GM18951 (cell line): ENCODE measurements at regions not wholly inside any gene's neighbourhood (a gene's known extent, or its start where the extent isn't known, plus 50 kb on each side); places are given as distances from the start of the nearest gene placed in this dataset.

Experiments used
- POLR2A ChIP-seq: IDR thresholded peaks from 4 replicates; pipeline ENCODE4 v1.6.1; 2011; ENCODE audit warnings: mild to moderate bottlenecking; ENCODE audit not compliant: insufficient read length, insufficient read depth; ENCODE audit errors: extremely low read depth
- in situ Hi-C: fragments of 300-500 bp; cut with MboI; formaldehyde crosslinking; loops from one replicate; pipeline ENCODE4 v1.12.0; 2022; ENCODE audit warnings: low sequenced_read_pairs, mixed read lengths, inconsistent platforms; ENCODE audit not compliant: unreplicated experiment

DNA sequence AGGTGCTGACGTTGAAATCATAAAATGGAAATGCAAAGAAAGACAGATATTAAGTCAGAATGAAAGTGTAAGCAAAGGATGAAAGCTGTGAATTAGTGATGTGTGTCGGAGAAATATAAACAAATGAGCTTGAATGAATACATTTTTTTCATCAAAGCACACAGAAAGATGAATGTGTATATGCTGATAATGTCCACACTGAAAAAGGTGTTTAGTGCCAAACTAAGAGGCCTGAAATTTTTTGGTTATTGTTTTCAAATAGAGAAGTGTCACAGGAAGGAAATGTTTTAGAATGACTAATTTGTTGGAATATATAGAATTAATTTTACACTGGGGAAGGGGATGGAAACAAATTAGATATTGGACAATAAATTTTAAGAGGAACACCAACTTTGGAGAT lies 1217.6 kb downstream of the PCDH18 start:
- no peak for TF ChIP-seq POLR2A
- in situ Hi-C loops = no loop called here

DNA sequence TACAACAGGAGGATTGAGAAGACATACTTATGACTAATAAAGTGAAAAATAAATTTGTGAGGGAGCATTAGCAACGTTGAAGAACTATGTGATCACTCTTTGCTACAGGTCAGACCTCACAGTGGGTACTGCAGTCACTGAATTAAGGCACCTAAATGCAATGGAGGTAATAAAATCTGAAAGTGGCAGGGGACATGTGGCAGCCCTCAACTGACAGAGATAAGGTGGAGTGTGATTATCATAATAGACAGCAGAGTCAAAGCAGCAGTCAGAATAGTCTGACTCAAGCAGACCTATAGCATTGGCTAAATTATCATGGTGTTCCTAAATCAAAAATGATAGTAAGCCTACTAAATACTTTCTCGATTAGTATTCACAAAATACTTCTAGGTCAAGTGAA lies 1220.5 kb downstream of the PCDH18 start:
- in situ Hi-C loops = no loop called here
- TF ChIP-seq POLR2A = no peak

DNA sequence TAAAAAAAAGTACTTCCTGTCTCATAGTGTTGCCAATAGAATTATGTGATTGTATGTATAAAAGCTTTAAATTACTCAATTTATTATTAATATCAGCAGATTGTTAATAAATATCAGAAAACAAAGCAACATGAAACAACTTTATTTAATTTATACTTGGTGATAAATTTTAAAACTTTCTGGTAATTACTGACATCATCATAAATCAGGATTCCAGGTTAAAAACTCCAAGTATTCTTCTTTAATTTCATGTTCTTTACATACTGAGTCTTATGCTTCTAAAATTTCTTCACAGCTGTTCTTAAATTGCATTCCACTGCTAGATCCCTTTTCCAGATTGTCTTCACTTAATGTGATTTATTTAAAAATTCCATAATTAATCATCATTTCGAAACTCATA lies 1224.5 kb downstream of the PCDH18 start:
- in situ Hi-C loops = no loop called here
- TF ChIP-seq POLR2A = no peak

GRCh38 chr4:136306361-136306760 lies 1225.9 kb downstream of the PCDH18 start:
- no peak for TF ChIP-seq POLR2A
- in situ Hi-C loops = no loop called here

DNA sequence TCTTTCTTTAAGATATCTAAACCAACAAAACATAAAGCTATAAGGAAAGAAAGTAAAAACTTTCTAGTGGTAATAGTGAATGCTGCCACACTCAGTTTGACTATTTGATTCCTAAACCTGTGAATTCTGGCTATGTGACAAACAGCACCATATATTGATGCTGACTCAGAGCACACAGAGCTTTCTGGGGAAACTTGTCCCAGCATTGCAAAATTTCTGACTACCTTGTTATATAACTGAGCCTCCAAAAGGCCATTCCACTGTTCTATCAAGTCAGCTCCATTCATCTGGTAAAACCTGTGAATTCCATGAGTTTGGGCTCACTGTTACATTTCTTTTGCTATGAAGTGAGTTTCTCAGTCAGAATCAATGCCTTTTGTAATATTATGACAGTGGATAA lies 1229.7 kb downstream of the PCDH18 start:
- in situ Hi-C loops = no loop called here
- TF ChIP-seq POLR2A = no peak

- no peak for TF ChIP-seq POLR2A
Measured at GRCh38 chr4:136301749-136302495, 1230.4 kb downstream of the PCDH18 start.

GRCh38 chr4:136283977-136284376 lies 1248.3 kb downstream of the PCDH18 start:
- no peak for TF ChIP-seq POLR2A
- in situ Hi-C loops = no loop called here

More at GRCh38 chr4:136301749-136302495, 1230.4 kb downstream of the PCDH18 start:
- in situ Hi-C loops = no loop called here

DNA sequence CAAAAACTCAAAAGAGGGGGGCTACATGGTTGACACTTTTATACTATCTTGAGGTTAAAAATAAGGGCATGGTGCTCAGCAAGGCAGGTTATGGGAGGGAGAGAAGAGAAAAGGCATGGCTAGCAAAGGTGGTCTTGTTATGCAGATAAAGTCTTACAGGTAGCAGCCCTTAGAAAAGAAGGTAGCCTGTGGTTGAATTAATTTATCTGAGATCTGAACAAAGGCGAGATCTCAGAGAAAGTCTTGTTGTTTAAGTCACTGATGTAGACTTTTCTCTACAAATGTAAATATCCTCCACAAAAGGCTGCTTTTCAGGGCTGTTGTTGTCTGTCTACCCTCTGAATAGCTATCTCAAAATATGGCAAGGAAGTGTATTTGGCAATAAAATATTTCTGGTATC lies 1250.4 kb downstream of the PCDH18 start:
- in situ Hi-C loops = no loop called here
- TF ChIP-seq POLR2A = no peak

GRCh38 chr4:136281307-136281706 lies 1251.0 kb downstream of the PCDH18 start:
- in situ Hi-C loops = no loop called here
- no peak for TF ChIP-seq POLR2A

GRCh38 chr4:136277741-136278140 lies 1254.6 kb downstream of the PCDH18 start:
- no peak for TF ChIP-seq POLR2A
- in situ Hi-C loops = no loop called here

DNA sequence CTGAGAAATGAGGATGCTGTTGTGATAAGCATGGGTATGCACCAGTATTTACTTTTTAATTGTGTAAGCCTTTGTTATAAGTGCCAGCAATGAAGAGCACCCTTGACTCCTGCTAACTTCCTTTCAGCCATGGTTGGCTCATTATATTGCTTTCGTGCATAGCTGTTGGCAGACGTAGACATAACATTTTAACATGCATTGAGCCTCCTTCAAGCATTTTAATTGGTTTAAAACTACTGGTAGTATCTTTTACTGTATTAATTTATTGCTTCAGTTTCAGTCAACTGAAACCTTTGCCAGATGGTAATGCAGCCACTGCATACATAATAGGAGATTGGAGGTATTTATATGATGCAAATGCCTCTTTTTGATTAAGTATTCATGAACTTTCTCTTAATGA lies 1285.4 kb downstream of the PCDH18 start:
- in situ Hi-C loops = no loop called here
- TF ChIP-seq POLR2A = no peak

DNA sequence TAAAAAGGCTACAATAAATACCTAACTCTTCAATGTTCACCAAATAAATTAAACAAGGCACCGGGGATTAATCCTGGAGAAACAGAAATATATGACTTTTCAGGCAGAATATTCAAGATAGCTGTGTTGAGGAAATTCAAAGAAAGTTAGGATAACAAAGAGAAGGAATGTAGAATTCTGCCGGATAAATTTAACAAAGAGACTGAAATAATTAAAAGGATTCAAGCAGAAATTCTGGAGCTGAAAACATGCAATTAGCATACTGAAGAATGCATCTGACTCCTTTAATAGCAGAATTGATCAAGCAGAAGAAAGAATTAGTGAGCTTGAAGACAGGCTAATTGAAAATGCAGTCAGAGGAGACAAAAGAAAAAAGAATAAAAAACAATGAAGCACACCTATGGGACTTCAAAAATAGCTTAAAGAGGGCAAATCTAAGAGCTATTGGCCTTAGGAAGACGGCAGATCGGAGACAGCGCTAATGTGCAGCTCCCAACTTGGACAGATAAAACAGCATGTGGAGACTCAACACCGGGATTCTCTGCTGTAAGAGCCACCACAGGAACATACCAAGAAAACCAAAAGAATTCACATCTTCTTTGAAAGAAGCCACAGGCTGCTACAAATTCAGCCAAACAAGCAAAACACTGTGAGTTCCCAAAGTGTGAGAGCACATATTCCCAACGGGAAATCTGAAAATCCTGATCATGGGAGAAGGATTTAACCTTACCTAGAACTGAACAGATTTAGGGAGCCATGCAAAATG lies 1290.9 kb downstream of the PCDH18 start:
- in situ Hi-C loops = no loop called here
- TF ChIP-seq POLR2A = no peak

DNA sequence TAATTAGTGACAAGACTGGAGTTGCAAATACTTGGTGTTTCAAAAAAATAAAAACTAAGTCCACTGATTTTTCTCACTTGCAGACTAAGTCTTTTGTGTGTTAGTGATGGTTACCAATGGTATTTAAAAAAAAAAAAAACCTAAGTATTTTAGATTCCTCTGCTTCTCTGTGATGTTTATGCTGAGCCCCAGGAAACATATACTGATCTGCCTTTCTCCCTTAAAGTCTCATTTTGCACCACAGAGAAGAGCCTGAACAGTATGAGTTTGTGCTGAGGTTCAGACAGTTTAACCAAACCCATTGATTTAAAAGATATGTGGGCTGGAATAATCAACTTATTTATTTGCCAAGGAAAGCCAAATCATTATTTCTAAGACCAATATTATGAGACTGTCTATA lies 1305.0 kb downstream of the PCDH18 start:
- TF ChIP-seq POLR2A = no peak
- in situ Hi-C loops = no loop called here

DNA sequence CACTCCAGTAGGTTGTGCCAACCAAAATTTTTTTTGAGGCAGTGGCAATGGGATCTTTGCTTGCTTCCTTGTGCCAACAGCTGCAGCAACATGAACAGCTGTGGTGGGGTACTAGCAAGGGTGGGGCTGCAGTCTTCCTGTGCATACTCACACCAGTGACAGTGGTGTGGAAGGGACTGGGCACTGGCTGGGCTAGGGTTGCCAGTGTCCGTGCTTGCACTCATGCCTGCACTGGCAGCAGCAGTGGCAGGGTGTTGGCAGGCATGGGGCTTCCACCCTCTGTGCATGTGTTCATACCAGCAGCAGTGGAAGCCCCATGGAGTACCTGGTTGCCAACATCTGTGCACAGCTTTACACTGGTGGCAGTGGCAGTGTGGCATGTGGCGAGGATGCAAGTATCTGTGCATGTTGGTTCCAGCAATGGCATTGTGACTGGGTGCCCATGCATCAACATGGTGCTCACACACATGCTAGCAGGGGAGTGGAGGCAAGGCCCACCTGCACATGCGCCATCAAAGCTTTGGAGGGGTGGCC lies 1312.6 kb downstream of the PCDH18 start:
- in situ Hi-C loops = no loop called here

GRCh38 chr4:136203199-136203598 lies 1329.1 kb downstream of the PCDH18 start:
- no peak for TF ChIP-seq POLR2A
- in situ Hi-C loops = no loop called here

More for the DNA sequence above, 1312.6 kb downstream of the PCDH18 start:
- TF ChIP-seq POLR2A = no peak
